IPS-NIHi7 (cell line): ENCODE measurements at regions not wholly inside any gene's neighbourhood (a gene's known extent, or its start where the extent isn't known, plus 50 kb on each side); places are given as distances from the start of the nearest gene placed in this dataset.
A peak's percentile ranks its signal among the peaks of the same experiment; 100 is the strongest.

Experiments
- DNase-seq: peaks from one replicate; pipeline ENCODE4 v3.0.0; 2012; ENCODE audit warnings: mixed read lengths; ENCODE audit errors: extremely low spot score

- no peak for DNase-seq
These were observed 1076.5 kb downstream of the MAT2B start for GRCh38 chr5:164581889-164582288.

- no peak for DNase-seq
These were observed 1088.6 kb downstream of the MAT2B start for GRCh38 chr5:164593982-164594381.

- peak; percentile 25 for DNase-seq
These were observed 1092.0 kb downstream of the MAT2B start for GRCh38 chr5:164597293-164597900.

DNA sequence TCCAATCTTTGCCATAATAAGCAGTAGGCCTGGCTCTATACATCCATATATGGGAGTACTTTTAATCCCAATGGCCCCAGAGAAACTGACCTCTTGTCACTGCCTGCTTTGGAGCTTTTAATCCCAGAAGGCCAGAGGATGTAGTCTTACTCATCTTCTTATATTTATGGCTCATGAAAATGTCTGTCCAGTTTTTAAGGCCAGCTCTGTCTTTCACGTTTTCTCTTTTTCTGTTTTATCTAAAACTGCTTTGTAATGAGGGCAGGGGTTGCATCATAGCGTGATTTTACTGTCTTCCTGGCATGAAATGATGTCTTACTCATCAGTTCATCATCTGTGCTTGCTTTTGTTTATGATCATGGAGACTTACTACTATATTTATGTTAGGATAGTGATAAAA lies 1094.9 kb downstream of the MAT2B start:
- DNase-seq = no peak

DNA sequence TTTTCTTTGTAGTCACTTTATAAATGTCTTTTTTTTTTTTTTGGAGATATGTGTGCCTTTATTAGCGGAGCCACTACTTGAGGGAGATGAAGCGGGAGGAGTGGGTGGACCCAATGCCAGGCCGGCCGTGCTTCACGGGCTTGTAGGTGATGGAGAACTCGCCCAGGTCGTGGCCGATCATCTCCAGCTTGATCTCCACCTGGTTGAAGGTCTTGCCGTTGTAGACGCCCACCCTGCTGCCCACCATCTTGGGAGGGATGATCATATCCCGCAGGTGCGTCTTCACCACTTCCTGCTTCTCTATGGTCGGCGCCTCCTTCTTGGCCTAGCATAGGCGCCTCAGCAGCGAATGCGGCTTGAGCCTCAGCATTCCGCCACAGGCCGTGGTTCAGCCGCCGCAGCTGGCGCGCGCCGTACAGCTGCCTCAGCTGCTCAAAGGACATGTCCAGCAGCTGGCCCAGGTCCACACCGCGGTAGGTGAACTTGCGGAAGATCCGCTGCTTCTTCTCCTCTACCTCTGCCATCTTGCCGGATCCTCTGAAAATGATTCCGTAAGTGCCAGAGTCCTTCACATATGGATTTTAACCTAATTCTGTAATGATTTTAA lies 1095.6 kb downstream of the MAT2B start:
- no peak for DNase-seq

- DNase-seq = no peak
These were observed 1103.1 kb downstream of the MAT2B start for GRCh38 chr5:164608507-164608906.

DNA sequence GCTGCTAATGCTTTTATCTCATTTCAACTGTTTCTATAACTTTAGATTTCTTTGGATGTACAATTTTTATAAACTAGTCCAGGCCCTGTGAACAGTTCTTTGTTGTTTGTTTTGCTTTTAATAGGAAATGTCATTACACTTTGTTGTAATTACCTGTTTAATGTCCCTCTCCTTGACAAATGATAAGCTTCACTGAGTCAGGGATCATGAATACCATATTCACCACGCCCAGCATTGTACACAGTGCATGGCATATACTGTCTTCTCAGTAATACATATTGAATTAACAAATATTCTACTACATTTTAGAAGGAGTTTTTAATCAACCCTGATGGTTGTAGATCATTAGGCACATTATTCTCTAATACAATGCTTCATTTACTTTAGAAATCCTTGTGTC lies 1105.0 kb downstream of the MAT2B start:
- no peak for DNase-seq

DNA sequence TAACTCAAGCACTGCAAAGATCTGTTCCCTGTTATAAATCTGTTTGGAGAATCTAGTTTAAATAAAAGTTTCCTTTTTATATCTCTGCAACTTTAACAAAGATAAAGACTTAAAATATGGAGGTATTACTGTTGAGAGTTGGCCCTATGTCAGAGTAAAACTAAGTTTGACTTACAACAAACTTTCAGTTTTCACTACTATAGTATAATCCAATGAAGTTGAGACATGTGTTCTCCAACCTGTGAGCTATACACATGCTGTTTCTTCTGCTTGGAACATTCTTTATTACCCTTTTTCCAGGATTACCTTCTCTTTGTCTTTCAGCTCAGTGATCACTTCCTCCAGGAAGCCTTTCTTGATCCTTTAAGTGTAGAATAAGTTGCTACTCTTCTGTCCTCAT lies 1109.3 kb downstream of the MAT2B start:
- no peak for DNase-seq

DNA sequence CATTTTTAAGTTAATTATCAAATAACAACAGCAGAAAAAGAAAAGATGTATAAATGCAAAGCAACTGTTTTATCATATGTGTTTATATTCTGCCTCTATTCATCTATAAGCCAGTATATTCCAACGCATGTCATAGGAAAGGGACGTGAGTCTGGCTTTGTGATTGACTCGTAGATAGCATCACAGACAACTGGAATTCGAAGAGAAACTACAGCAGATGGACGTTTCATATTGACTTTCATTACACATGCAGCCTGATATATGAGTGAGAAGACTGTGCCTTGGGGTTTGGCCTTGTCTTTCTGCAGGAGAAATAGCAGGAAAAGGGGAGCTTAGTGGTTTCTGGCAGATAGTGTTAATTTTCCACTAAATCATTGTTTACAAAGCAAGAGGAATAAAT lies 1111.9 kb downstream of the MAT2B start:
- DNase-seq = no peak

DNA sequence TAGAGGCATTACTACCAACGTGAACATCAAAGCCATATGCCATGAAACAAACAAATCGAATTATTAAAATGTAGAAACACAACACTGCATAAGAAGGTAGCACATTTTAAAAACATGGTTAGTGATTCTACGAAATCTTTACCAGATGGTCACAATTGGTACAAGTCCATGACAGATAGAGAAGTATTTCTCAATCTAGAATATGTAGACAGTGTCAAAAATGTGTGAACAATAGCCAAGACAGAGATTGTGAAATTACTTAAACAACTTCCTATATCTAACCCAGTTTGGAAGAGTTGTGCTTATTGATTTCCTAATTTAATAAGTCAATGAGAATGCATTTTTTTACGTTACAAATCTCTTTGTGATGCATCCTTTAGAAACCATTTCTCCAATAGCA lies 1121.6 kb downstream of the MAT2B start:
- DNase-seq = no peak

DNA sequence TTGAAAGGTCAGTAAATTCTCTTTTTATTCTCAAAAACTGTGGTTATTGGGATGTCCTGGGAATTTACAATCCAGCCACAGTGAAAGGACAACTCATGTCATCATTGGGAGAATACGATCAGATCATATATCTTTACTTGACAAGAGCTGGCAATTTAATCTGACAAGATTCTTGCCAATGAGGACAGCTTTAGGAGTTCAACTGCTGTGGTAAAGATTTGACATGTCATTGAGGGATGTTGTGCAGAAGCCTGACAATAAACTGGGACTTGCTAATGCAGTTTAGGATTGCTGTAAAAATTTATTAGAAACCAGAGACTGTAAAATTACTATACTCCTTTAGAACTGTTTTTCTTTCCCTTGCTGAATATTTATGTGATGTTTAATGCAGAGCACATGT lies 1131.0 kb downstream of the MAT2B start:
- no peak for DNase-seq

- DNase-seq = no peak
These were observed 1132.6 kb downstream of the MAT2B start for GRCh38 chr5:164637931-164638521.

- no peak for DNase-seq
These were observed 1143.8 kb downstream of the MAT2B start for GRCh38 chr5:164649266-164649665.

DNA sequence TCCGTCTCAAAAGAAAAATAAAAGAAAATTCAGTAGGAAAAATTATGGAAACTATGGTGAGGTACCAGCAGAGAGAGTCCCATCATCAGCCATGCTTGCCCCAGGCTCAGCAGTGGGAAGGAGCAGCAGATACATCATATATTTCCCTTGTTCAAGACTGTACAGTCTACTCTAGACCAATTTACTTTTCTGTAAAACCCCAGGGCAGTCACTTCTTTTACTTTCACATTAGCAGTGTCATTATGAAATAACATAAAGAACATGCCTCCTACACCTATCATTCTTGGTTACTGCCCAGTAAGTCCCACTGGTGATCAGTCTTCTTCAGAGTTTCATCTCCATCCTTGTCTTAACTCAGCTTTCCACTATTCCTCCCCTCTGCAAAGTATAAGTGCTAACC lies 1145.0 kb downstream of the MAT2B start:
- no peak for DNase-seq

DNA sequence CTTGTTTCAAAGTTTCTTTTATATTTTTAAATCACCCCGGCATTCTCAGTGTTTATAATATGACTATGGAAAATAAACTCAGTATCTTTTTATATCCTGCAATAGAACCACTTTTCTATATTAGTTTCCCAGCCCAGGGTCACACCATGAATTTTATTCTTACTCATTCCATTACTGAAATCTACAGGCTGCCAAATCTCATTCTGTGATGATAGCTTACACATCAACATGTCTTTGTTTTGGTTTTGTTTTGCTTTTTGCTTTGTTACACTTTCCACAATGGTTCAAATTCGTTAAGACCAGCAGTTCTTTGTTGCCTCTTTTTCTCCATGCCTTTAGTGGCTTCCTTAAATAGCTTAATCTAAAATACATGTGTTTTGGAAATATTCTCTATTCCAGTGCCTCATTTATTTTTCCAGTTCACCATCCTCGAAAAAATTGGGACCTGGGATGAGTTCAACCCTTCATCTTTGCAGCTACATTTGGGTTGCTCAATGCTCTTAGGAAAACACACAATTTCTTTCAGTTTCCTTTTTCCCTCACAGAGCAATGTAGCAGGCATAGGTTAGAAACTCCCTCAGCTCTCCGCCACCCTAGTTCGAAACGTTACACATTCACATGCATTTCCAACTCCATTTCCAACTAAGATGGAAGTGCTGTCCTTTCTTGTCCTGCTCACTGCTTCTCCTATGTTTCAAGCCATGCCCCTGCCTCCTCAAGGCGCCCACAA lies 1146.3 kb downstream of the MAT2B start:
- no peak for DNase-seq

GRCh38 chr5:164652276-164652660 lies 1146.8 kb downstream of the MAT2B start:
- DNase-seq = no peak

GRCh38 chr5:164663198-164663989 lies 1158.0 kb downstream of the MAT2B start:
- DNase-seq = no peak

- DNase-seq = no peak
These were observed 1166.2 kb downstream of the MAT2B start for GRCh38 chr5:164671640-164672039.

DNA sequence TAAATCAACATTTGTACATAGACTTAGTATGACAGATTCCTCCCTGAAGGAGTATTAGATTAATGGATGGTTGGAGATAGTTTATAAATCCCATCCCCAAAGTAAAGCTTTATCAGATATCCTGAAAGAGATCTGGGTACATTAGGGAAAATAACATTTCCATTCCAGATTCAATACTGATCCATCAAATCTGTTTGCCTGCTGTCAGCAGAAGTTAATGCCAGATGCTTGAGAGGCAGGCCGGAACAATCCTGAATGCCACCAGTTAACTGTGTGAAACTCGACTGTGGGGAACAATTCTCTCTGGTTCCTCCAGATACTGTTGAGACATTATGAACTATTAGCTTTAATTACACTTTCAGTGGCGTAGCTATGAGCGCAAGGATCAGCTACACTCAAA lies 1166.8 kb downstream of the MAT2B start:
- no peak for DNase-seq

- DNase-seq = no peak
These were observed 1167.7 kb downstream of the MAT2B start for GRCh38 chr5:164672931-164673694.

- DNase-seq = no peak
These were observed 1174.0 kb downstream of the MAT2B start for GRCh38 chr5:164679461-164679860.
